ENCODE measurements at regions not wholly inside any gene's neighbourhood (a gene's known extent, or its start where the extent isn't known, plus 50 kb on each side); places are given as distances from the start of the nearest gene placed in this dataset.

DNA sequence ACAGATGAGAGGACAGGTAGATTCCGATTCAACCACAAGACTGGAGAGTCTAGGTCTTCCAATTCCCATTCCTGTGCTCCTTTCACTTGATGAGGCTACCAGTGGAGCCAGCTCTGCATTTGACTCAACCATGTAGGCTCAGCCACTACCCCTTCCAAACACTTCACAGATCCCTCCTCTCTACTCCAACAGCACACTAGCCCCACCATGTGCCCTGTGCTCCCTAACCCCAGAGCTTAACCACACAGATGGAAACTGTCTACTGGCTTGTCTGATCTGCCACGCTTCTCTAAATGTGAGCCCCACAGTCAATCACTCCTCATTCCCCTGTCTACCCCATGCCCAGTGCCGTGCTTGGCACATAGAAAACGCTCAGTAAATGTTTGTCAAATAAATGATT lies 508.2 kb downstream of the CDK5RAP2 start:
- TF ChIP-seq POLR2AphosphoS5 (IDR thresholded peaks at IDR 0.05) (no peak), POLR2A (IDR thresholded peaks at IDR 0.05) (no peak)
- TF ChIP-seq, protein P1, sequence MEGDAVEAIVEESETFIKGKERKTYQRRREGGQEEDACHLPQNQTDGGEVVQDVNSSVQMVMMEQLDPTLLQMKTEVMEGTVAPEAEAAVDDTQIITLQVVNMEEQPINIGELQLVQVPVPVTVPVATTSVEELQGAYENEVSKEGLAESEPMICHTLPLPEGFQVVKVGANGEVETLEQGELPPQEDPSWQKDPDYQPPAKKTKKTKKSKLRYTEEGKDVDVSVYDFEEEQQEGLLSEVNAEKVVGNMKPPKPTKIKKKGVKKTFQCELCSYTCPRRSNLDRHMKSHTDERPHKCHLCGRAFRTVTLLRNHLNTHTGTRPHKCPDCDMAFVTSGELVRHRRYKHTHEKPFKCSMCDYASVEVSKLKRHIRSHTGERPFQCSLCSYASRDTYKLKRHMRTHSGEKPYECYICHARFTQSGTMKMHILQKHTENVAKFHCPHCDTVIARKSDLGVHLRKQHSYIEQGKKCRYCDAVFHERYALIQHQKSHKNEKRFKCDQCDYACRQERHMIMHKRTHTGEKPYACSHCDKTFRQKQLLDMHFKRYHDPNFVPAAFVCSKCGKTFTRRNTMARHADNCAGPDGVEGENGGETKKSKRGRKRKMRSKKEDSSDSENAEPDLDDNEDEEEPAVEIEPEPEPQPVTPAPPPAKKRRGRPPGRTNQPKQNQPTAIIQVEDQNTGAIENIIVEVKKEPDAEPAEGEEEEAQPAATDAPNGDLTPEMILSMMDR (IDR thresholded peaks at IDR 0.05 in 8 of 11, conservative IDR thresholded peaks at IDR 0.05 in 3 of 11), result no peak
- Histone ChIP-seq H3K9me3 (no peaks in the 10 kb centered on the region), H3K27me3 (replicated peaks in 1 of 7) (peaks cover 0 to 4% (median 0%) of the 10 kb centered on the region in 7 donors), H3K4me3 (no peak overlapping the region), H3K36me3 (no peaks in the 10 kb centered on the region), H3K4me1 (no peaks in the 10 kb centered on the region), H3K27ac (no peak overlapping the region)
- intact Hi-C loops (cut with DNase I; ENCODE audit: low total_unique reads), result no loop called here
- DNase-seq, result no peak
- 67 to 76% (median 71%) methylated on average over 4 of the region's 4 CpGs for WGBS, 5 donors

DNA sequence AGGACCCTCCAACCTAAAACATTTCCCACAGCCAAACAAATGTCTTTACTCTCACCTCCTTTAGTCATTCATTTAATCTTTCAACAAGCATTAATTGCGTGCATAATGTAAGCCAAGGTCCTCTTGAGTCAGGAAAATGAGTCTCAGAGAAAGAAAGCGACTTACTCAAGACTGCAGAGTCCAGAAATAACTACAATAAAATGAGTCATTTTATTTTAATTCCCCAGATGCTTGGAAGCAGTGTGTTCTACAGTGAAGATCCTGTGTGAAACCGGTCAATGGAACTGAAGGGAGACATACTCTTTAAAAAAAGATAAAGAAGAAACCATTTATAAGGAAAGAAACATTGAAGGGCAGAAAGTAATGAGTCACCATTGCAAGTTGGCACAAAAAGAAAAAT lies 513.7 kb downstream of the CDK5RAP2 start:
- Histone ChIP-seq H3K27ac (no peak overlapping the region), H3K36me3 (no peaks in the 10 kb centered on the region), H3K27me3 (replicated peaks in 1 of 7) (no peaks in the 10 kb centered on the region), H3K4me3 (no peak overlapping the region), H3K4me1 (no peaks in the 10 kb centered on the region), H3K9me3 (peaks cover 0 to 6% (median 0%) of the 10 kb centered on the region in 8 donors)
- no peak for DNase-seq
- TF ChIP-seq, protein P1 (IDR thresholded peaks at IDR 0.05 in 8 of 11, conservative IDR thresholded peaks at IDR 0.05 in 3 of 11), result no peak
- TF ChIP-seq POLR2A (IDR thresholded peaks at IDR 0.05) (no peak), POLR2AphosphoS5 (IDR thresholded peaks at IDR 0.05) (no peak)
- WGBS, 5 donors, result 71 to 84% (median 82%) methylated on average over 3 of the region's 3 CpGs
- intact Hi-C loops (cut with DNase I; ENCODE audit: low total_unique reads), result no loop called here

DNA sequence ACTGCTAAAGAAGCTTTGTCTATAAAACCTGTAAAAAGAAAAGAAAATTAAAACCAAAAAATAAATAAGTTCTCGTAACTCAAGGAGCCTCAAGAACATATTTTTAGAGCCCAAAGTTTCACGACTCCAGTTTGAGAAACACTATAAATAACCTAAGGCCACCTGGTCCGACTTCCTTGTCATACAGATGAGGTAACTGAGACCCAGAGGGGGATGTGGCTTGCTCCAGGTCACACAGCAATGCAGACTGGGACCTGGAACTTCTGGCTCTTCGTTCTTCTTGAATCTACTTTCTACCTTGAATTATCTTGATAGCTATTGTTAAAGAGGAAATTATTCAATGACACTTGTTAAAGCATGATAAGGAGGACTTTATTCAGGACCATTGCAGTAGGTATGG lies 514.8 kb downstream of the CDK5RAP2 start:
- TF ChIP-seq POLR2A (IDR thresholded peaks at IDR 0.05) (no peak), POLR2AphosphoS5 (IDR thresholded peaks at IDR 0.05) (no peak)
- TF ChIP-seq, protein P1 (IDR thresholded peaks at IDR 0.05 in 8 of 11, conservative IDR thresholded peaks at IDR 0.05 in 3 of 11), result no peak
- WGBS, 5 donors, result 48 to 54% (median 50%) methylated on average over 4 of the region's 4 CpGs
- intact Hi-C loops (cut with DNase I; ENCODE audit: low total_unique reads), result no loop called here

DNA sequence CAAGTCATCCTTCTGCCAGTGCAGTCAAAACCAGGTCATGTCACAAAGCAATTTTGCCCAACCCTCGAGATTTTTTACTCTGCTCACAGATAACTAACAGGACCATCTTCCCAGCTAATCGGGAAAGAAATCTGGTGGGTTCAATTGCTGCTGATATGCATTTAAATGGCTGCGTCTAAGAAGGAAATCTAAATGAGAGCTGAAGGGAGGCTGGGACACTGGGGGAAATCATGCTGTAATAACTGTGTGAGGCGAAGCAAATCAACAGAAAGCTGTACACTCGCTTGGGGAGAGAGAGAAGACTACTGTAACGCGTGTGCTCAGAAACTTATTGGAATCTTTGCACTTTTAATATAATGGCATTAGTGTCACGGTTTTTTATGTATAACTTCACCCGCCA lies 535.0 kb downstream of the CDK5RAP2 start:
- H3K27ac ChIP-seq, result no peak overlapping the region
- peaks cover 0 to 7% (median 0%) of the 10 kb centered on the region in 8 donors for H3K9me3 ChIP-seq
- no peak for DNase-seq
- no peak overlapping the region for H3K4me3 ChIP-seq
- no peaks in the 10 kb centered on the region for H3K36me3 ChIP-seq
- H3K4me1 ChIP-seq, result no peaks in the 10 kb centered on the region
- no peak for TF ChIP-seq POLR2A (IDR thresholded peaks at IDR 0.05)
- TF ChIP-seq, protein P1 (IDR thresholded peaks at IDR 0.05 in 8 of 11, conservative IDR thresholded peaks at IDR 0.05 in 3 of 11), result no peak
- no peak for TF ChIP-seq POLR2AphosphoS5 (IDR thresholded peaks at IDR 0.05)
- WGBS, 5 donors, result 71 to 83% (median 82%) methylated on average over 9 of the region's 9 CpGs
- no peaks in the 10 kb centered on the region for H3K27me3 ChIP-seq (replicated peaks in 1 of 7)
- intact Hi-C loops (cut with DNase I; ENCODE audit: low total_unique reads), result no loop called here

More for the DNA sequence above, 514.8 kb downstream of the CDK5RAP2 start:
- DNase-seq, result no peak
- Histone ChIP-seq H3K4me3 (no peak overlapping the region), H3K27ac (no peak overlapping the region), H3K4me1 (no peaks in the 10 kb centered on the region), H3K27me3 (replicated peaks in 1 of 7) (no peaks in the 10 kb centered on the region), H3K36me3 (no peaks in the 10 kb centered on the region), H3K9me3 (peaks cover 0 to 7% (median 0%) of the 10 kb centered on the region in 8 donors)

Data from spleen (tissue), 11 donors.